WTC11 (cell line): ENCODE measurements at regions not wholly inside any gene's neighbourhood (a gene's known extent, or its start where the extent isn't known, plus 50 kb on each side); places are given as distances from the start of the nearest gene placed in this dataset.

ENCODE experiments used
- ATAC-seq: fragments of 200-7000 bp; cut with Tn5 transposase; 2 replicates; pipeline ENCODE4 v1.10.0; 2021; ENCODE audit warnings: mild to moderate bottlenecking, moderate library complexity
- CTCF ChIA-PET: fragments of 300-600 bp; sonication (Branson Sonifier 250); formaldehyde crosslinking; loops from one replicate; lab custom pipeline; 2021; ENCODE audit warnings: antibody characterized with exemption; lab: Charles Lee
- POLR2A ChIA-PET: fragments of 350-600 bp; sonication (Branson Sonifier 250); formaldehyde crosslinking; loops from one replicate; lab custom pipeline; 2021; ENCODE audit warnings: antibody characterized with exemption; lab: Charles Lee
- DNase-seq: peaks from one replicate; pipeline ENCODE4 v3.0.0; 2021; ENCODE audit warnings: low spot score
- H3K27ac Mint-ChIP-seq: 2 replicates; pipeline ENCODE4 v1.8.0; 2021; ENCODE audit warnings: mixed read lengths
- H3K27me3 Mint-ChIP-seq: 2 replicates; pipeline ENCODE4 v1.8.0; 2021; ENCODE audit warnings: low read depth, mild to moderate bottlenecking, moderate library complexity, mixed read lengths
- H3K36me3 Mint-ChIP-seq: 2 replicates; pipeline ENCODE4 v1.8.0; 2021; ENCODE audit warnings: mixed read lengths
- H3K4me1 Mint-ChIP-seq: 2 replicates; pipeline ENCODE4 v1.8.0; 2022; ENCODE audit warnings: mixed read lengths
- H3K4me3 Mint-ChIP-seq: 2 replicates; pipeline ENCODE4 v1.8.0; 2021; ENCODE audit warnings: mild to moderate bottlenecking, moderate library complexity, mixed read lengths
- H3K9me3 Mint-ChIP-seq: 2 replicates; pipeline ENCODE4 v1.8.0; 2021; ENCODE audit warnings: mixed read lengths
- CBFB ChIP-seq: sonication (generic); formaldehyde crosslinking; IDR thresholded peaks from 2 replicates; pipeline ENCODE4 v1.8.1; 2022; ENCODE audit warnings: mild to moderate bottlenecking, low read depth, missing genetic modification reagents
- ELF4 ChIP-seq: sonication (generic); formaldehyde crosslinking; IDR thresholded peaks from 2 replicates; pipeline ENCODE4 v1.8.1; 2022; ENCODE audit warnings: low read depth, mild to moderate bottlenecking, moderate library complexity, missing genetic modification reagents
- FOXJ3 ChIP-seq: sonication (generic); formaldehyde crosslinking; IDR thresholded peaks from 2 replicates; pipeline ENCODE4 v1.9.0; 2021; ENCODE audit warnings: missing genetic modification reagents, mild to moderate bottlenecking, borderline replicate concordance
- FOXK1 ChIP-seq: sonication (generic); formaldehyde crosslinking; IDR thresholded peaks from 2 replicates; pipeline ENCODE4 v1.8.0; 2022; ENCODE audit warnings: mild to moderate bottlenecking, moderate library complexity, missing genetic modification reagents
- FOXP1 ChIP-seq: sonication (generic); formaldehyde crosslinking; IDR thresholded peaks from 2 replicates; pipeline ENCODE4 v1.8.0; 2022; ENCODE audit warnings: missing genetic modification reagents, mild to moderate bottlenecking, moderate library complexity, borderline replicate concordance
- GABPB1 ChIP-seq: sonication (generic); formaldehyde crosslinking; IDR thresholded peaks from 2 replicates; pipeline ENCODE4 v1.8.1; 2023; ENCODE audit warnings: mild to moderate bottlenecking, missing genetic modification reagents
- HMGA2 ChIP-seq: fragments of 250-450 bp; sonication (Bioruptor Pico); IDR thresholded peaks from 2 replicates; pipeline ENCODE4 v1.4.0; 2021; ENCODE audit warnings: mild to moderate bottlenecking, moderate library complexity
- JUN ChIP-seq: sonication (generic); formaldehyde crosslinking; IDR thresholded peaks from 2 replicates; pipeline ENCODE4 v1.8.0; 2023; ENCODE audit warnings: mild to moderate bottlenecking, missing genetic modification reagents
- MXD4 ChIP-seq: fragments of 250-450 bp; sonication (Bioruptor Pico); IDR thresholded peaks from 2 replicates; pipeline ENCODE4 v1.8.0; 2021; ENCODE audit warnings: mild to moderate bottlenecking, moderate library complexity, borderline replicate concordance
- NFATC4 ChIP-seq: fragments of 250-450 bp; sonication (Bioruptor Pico); IDR thresholded peaks from 2 replicates; pipeline ENCODE4 v1.9.0; 2021; ENCODE audit warnings: mild to moderate bottlenecking
- NR1H2 ChIP-seq: sonication (generic); formaldehyde crosslinking; IDR thresholded peaks from 2 replicates; pipeline ENCODE4 v1.9.0; 2021; ENCODE audit warnings: mild to moderate bottlenecking, moderate library complexity, missing genetic modification reagents
- NR2C2 ChIP-seq: sonication (generic); formaldehyde crosslinking; IDR thresholded peaks from 2 replicates; pipeline ENCODE4 v1.8.0; 2022; ENCODE audit warnings: mild to moderate bottlenecking, missing genetic modification reagents
- RELA ChIP-seq: sonication (generic); formaldehyde crosslinking; IDR thresholded peaks from 2 replicates; pipeline ENCODE4 v1.8.1; 2022; ENCODE audit warnings: missing genetic modification reagents, mild to moderate bottlenecking, borderline replicate concordance
- RORB ChIP-seq: fragments of 250-450 bp; sonication (Bioruptor Pico); IDR thresholded peaks from 2 replicates; pipeline ENCODE4 v1.9.0; 2021; ENCODE audit warnings: mild to moderate bottlenecking
- SMAD3 ChIP-seq: sonication (generic); formaldehyde crosslinking; IDR thresholded peaks from 2 replicates; pipeline ENCODE4 v1.8.0; 2022; ENCODE audit warnings: missing genetic modification reagents, mild to moderate bottlenecking, borderline replicate concordance
- TP53 ChIP-seq: sonication (generic); formaldehyde crosslinking; IDR thresholded peaks from 2 replicates; pipeline ENCODE4 v1.8.1; 2023; ENCODE audit warnings: mild to moderate bottlenecking, missing genetic modification reagents
- ZNF121 ChIP-seq: sonication (generic); formaldehyde crosslinking; IDR thresholded peaks from 2 replicates; pipeline ENCODE4 v1.8.0; 2023; ENCODE audit warnings: missing genetic modification reagents
- ZNF219 ChIP-seq: sonication (generic); formaldehyde crosslinking; IDR thresholded peaks from 2 replicates; pipeline ENCODE4 v1.8.0; 2023; ENCODE audit warnings: missing genetic modification reagents, mild to moderate bottlenecking, borderline replicate concordance
- ZNF232 ChIP-seq: sonication (generic); formaldehyde crosslinking; IDR thresholded peaks from 2 replicates; pipeline ENCODE4 v1.8.0; 2022; ENCODE audit warnings: mild to moderate bottlenecking, missing genetic modification reagents
- ZNF671 ChIP-seq: fragments of 250-450 bp; sonication (Bioruptor Pico); IDR thresholded peaks from 2 replicates; pipeline ENCODE4 v1.8.0; 2021; ENCODE audit warnings: mild to moderate bottlenecking
- TF ChIP-seq, protein P1 (sequence below): sonication (generic); formaldehyde crosslinking; IDR thresholded peaks from 2 replicates; pipeline ENCODE4 v1.8.0; 2023; ENCODE audit warnings: missing genetic modification reagents
- TF ChIP-seq, protein P2 (sequence below): sonication (generic); formaldehyde crosslinking; IDR thresholded peaks from 2 replicates; pipeline ENCODE4 v1.8.1; 2023; ENCODE audit warnings: mild to moderate bottlenecking, missing genetic modification reagents, moderate library complexity
- TF ChIP-seq, protein P3 (sequence below): sonication (generic); formaldehyde crosslinking; IDR thresholded peaks from 2 replicates; pipeline ENCODE4 v1.8.0; 2022; ENCODE audit warnings: mild to moderate bottlenecking, missing genetic modification reagents
- TF ChIP-seq, protein P4 (sequence below): fragments of 250-450 bp; sonication (Bioruptor Pico); conservative IDR thresholded peaks from 2 replicates; pipeline ENCODE4 v1.9.0; 2021; ENCODE audit warnings: mild to moderate bottlenecking
- TF ChIP-seq, protein P5 (sequence below): sonication (generic); formaldehyde crosslinking; IDR thresholded peaks from 2 replicates; pipeline ENCODE4 v1.8.1; 2023; ENCODE audit warnings: mild to moderate bottlenecking, missing genetic modification reagents, borderline replicate concordance
- TF ChIP-seq, protein P6 (sequence below): fragments of 250-450 bp; sonication (Bioruptor Pico); IDR thresholded peaks from 2 replicates; pipeline ENCODE4 v1.9.0; 2021; ENCODE audit warnings: mild to moderate bottlenecking

DNA sequence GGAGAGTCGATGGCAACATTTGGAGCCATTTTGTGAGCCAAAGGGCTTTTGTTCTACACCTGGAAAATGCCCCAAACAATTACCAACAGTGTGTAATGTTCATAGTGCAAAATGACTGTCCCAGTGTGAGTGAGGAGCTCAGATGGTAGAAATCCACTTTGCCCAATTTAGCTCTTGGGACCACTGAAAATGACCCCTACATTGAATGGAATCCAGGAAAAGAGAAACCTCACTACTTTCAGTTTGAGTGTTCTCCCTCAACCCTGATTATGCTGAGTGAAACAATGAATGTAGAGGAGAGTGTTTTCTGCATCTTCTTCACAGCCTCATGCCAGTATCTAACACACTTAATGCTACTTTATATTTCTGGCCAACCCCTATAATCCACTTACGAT, 84.9 kb upstream of the NRN1 start:
- no peak for ATAC-seq
- POLR2A ChIA-PET = no interaction called here
- H3K36me3 Mint-ChIP-seq = no peaks in the 10 kb centered on the region
- H3K4me3 Mint-ChIP-seq = no peak overlapping the region
- no peak overlapping the region for H3K27ac Mint-ChIP-seq
- no peak for DNase-seq
- no peaks in the 10 kb centered on the region for H3K9me3 Mint-ChIP-seq
- H3K4me1 Mint-ChIP-seq = no peaks in the 10 kb centered on the region
- no peaks in the 10 kb centered on the region; the same call in 1 of the 2 replicates for H3K27me3 Mint-ChIP-seq
- CTCF ChIA-PET = no interaction called here
- TF ChIP-seq NFATC4 (CRISPR knock-in tag) = no peak
- no peak for TF ChIP-seq FOXJ3
- no peak for TF ChIP-seq ZNF121 (CRISPR knock-in tag)
- TF ChIP-seq FOXK1 = no peak
- no peak for TF ChIP-seq ZNF232 (CRISPR knock-in tag)
- TF ChIP-seq, protein P1, sequence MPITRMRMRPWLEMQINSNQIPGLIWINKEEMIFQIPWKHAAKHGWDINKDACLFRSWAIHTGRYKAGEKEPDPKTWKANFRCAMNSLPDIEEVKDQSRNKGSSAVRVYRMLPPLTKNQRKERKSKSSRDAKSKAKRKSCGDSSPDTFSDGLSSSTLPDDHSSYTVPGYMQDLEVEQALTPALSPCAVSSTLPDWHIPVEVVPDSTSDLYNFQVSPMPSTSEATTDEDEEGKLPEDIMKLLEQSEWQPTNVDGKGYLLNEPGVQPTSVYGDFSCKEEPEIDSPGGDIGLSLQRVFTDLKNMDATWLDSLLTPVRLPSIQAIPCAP = no peak
- no peak for TF ChIP-seq JUN (CRISPR knock-in tag)
- no peak for TF ChIP-seq ELF4
- TF ChIP-seq, protein P2, sequence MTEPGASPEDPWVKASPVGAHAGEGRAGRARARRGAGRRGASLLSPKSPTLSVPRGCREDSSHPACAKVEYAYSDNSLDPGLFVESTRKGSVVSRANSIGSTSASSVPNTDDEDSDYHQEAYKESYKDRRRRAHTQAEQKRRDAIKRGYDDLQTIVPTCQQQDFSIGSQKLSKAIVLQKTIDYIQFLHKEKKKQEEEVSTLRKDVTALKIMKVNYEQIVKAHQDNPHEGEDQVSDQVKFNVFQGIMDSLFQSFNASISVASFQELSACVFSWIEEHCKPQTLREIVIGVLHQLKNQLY (CRISPR knock-in tag) = no peak
- TF ChIP-seq CBFB = no peak
- no peak for TF ChIP-seq ZNF219
- TF ChIP-seq MXD4 (CRISPR knock-in tag) = no peak
- TF ChIP-seq, protein P3, sequence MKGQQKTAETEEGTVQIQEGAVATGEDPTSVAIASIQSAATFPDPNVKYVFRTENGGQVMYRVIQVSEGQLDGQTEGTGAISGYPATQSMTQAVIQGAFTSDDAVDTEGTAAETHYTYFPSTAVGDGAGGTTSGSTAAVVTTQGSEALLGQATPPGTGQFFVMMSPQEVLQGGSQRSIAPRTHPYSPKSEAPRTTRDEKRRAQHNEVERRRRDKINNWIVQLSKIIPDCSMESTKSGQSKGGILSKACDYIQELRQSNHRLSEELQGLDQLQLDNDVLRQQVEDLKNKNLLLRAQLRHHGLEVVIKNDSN (CRISPR knock-in tag) = no peak
- TF ChIP-seq, protein P4, sequence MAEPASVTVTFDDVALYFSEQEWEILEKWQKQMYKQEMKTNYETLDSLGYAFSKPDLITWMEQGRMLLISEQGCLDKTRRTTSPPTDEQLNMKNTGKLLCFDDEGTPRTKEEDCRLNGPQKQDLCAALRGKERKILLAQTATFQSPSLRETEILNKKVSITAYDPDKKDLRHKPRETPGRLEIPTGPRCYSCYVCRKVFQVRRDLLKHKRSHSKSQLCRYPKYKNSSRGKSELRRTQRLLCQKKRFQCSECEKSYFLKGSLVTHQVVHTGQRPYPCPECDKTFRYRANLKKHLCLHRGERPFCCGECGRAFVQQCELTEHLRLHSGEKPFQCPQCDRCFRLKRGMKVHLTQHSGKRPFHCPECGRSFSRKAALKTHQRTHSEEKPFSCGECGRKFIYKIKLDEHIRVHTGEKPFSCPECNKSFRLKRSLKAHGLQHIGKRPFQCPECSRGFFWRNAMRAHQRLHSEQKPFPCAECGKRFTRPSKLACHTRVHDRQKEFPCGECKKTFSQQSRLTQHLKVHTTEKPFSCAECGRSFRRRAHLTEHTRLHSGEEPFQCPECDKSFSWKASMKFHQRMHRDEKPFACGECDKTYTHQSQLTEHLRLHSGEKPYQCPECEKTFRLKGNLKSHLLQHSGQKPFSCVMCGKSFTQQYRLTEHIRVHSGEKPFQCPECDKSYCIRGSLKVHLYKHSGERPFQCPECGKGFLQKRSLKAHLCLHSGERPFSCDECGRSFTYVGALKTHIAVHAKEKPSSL (CRISPR knock-in tag) = no peak
- no peak for TF ChIP-seq NR2C2 (CRISPR knock-in tag)

DNA sequence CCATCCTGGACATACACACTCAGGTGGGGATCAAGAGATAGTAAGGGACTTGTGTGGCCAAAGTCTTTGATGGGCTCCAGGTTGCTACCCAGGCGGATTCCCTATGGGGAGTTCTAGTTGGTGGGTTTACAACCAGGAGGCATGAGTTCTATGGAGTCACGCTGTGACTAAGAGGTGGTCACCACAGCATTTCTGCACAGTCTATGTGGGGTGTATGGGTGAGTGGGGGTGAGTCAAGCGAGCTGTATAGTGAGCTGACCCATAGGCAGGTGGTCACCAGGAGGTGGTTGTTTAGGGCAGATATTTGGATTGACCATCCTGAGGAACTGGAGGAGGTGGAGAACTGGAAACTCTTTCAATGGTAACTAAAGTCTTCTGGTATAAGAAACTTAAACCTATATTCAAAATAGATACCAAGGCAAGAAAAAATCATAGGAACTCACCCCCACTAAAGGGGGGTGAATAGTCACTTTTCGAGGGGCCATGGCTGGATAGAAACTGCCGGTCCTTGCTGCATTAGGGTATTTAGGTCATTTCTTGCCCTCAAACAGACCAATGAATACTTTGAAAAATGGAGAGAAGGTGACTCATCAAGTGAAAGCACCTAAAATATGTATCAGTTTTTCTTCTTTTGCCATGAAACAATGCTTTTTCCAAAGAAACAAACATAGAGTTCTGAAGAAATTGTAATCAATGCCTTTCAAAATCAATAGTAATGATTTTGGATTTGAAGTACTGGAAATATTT, 84.3 kb upstream of the NRN1 start:
- no peak for ATAC-seq
- no peaks in the 10 kb centered on the region for H3K4me1 Mint-ChIP-seq
- H3K9me3 Mint-ChIP-seq = no peaks in the 10 kb centered on the region
- POLR2A ChIA-PET = no interaction called here
- DNase-seq = no peak
- H3K27ac Mint-ChIP-seq = no peak overlapping the region
- H3K27me3 Mint-ChIP-seq = no peaks in the 10 kb centered on the region; the same call in 1 of the 2 replicates
- no peak overlapping the region for H3K4me3 Mint-ChIP-seq
- H3K36me3 Mint-ChIP-seq = no peaks in the 10 kb centered on the region
- TF ChIP-seq, protein P5, sequence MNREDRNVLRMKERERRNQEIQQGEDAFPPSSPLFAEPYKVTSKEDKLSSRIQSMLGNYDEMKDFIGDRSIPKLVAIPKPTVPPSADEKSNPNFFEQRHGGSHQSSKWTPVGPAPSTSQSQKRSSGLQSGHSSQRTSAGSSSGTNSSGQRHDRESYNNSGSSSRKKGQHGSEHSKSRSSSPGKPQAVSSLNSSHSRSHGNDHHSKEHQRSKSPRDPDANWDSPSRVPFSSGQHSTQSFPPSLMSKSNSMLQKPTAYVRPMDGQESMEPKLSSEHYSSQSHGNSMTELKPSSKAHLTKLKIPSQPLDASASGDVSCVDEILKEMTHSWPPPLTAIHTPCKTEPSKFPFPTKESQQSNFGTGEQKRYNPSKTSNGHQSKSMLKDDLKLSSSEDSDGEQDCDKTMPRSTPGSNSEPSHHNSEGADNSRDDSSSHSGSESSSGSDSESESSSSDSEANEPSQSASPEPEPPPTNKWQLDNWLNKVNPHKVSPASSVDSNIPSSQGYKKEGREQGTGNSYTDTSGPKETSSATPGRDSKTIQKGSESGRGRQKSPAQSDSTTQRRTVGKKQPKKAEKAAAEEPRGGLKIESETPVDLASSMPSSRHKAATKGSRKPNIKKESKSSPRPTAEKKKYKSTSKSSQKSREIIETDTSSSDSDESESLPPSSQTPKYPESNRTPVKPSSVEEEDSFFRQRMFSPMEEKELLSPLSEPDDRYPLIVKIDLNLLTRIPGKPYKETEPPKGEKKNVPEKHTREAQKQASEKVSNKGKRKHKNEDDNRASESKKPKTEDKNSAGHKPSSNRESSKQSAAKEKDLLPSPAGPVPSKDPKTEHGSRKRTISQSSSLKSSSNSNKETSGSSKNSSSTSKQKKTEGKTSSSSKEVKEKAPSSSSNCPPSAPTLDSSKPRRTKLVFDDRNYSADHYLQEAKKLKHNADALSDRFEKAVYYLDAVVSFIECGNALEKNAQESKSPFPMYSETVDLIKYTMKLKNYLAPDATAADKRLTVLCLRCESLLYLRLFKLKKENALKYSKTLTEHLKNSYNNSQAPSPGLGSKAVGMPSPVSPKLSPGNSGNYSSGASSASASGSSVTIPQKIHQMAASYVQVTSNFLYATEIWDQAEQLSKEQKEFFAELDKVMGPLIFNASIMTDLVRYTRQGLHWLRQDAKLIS (CRISPR knock-in tag) = no peak
- TF ChIP-seq RELA (CRISPR knock-in tag) = no peak
- TF ChIP-seq FOXJ3 = no peak
- TF ChIP-seq FOXP1 (CRISPR knock-in tag) = no peak
- no peak for TF ChIP-seq SMAD3 (CRISPR knock-in tag)
- TF ChIP-seq HMGA2 (CRISPR knock-in tag) = no peak
- no peak for TF ChIP-seq TP53 (CRISPR knock-in tag)
- TF ChIP-seq, protein P3 (CRISPR knock-in tag) = no peak
- TF ChIP-seq NR1H2 (CRISPR knock-in tag) = no peak
- no peak for TF ChIP-seq GABPB1 (CRISPR knock-in tag)
- TF ChIP-seq ZNF671 (CRISPR knock-in tag) = no peak
- TF ChIP-seq, protein P6, sequence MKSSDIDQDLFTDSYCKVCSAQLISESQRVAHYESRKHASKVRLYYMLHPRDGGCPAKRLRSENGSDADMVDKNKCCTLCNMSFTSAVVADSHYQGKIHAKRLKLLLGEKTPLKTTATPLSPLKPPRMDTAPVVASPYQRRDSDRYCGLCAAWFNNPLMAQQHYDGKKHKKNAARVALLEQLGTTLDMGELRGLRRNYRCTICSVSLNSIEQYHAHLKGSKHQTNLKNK (CRISPR knock-in tag) = no peak
- no peak for TF ChIP-seq RORB
- TF ChIP-seq, all 79 proteins: peak for 0
- CTCF ChIA-PET = no interaction called here
